ENCODE measurements at regions not wholly inside any gene's neighbourhood (a gene's known extent, or its start where the extent isn't known, plus 50 kb on each side); places are given as distances from the start of the nearest gene placed in this dataset.

DNA sequence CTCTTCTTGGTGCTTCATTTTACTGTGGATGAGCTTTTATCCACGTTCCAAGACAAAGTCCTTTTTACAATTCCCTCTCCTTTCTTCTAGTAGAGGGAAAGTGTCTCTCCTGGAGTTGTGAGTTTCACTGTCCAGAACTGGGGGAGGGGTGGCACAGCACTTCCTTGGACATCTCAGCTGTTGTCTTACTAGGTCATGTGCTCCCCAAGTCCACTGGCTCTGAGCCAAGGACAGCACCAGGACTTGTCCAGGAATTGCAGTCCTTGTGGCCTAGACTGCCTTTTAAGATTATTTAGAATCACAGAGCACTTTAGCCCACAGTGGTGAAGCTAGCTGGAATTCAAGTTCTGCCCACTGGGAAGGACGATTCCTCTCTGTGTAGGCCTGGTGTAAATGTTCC, 700.2 kb upstream of the PTPRD start:
- DNase-seq (ENCODE audit: low spot score): no peak
- H3K79me2 ChIP-seq (ENCODE audit: insufficient read depth, low read depth, low read length): no peaks in the 10 kb centered on the region
- ChIA-PET CTCF (ENCODE audit: unreplicated experiment) (interaction anchor here (1.1 kb wide), 1 partner anchor 10 kb away, joined by 3 read pairs; no protein-coding TSS in a partner anchor), POLR2A (no interaction called here)
- H3K4me2 ChIP-seq (ENCODE audit: low read length): no peak overlapping the region
- H3K9me3 ChIP-seq (ENCODE audit: low read length): no peaks in the 10 kb centered on the region
- no peaks in the 10 kb centered on the region for H4K20me1 ChIP-seq (ENCODE audit: insufficient read depth, low read length)
- no peaks in the 10 kb centered on the region for H3K9me2 ChIP-seq (ENCODE audit: insufficient read depth, low read length)
- no peaks in the 10 kb centered on the region for H3K36me3 ChIP-seq (ENCODE audit: insufficient read depth, low read length)
- BruUV-seq (replicated peaks): no TSS peak
- H2AFZ ChIP-seq (ENCODE audit: low read length): no peak overlapping the region
- TF ChIP-seq, protein P1, sequence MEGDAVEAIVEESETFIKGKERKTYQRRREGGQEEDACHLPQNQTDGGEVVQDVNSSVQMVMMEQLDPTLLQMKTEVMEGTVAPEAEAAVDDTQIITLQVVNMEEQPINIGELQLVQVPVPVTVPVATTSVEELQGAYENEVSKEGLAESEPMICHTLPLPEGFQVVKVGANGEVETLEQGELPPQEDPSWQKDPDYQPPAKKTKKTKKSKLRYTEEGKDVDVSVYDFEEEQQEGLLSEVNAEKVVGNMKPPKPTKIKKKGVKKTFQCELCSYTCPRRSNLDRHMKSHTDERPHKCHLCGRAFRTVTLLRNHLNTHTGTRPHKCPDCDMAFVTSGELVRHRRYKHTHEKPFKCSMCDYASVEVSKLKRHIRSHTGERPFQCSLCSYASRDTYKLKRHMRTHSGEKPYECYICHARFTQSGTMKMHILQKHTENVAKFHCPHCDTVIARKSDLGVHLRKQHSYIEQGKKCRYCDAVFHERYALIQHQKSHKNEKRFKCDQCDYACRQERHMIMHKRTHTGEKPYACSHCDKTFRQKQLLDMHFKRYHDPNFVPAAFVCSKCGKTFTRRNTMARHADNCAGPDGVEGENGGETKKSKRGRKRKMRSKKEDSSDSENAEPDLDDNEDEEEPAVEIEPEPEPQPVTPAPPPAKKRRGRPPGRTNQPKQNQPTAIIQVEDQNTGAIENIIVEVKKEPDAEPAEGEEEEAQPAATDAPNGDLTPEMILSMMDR (conservative IDR thresholded peaks at IDR 0.05; ENCODE audit: low read length): no peak
- no peak for TF ChIP-seq EZH2phosphoT487 (IDR thresholded peaks at IDR 0.05; ENCODE audit: borderline replicate concordance, low read depth, low read length)
- no peaks in the 10 kb centered on the region for H3K4me1 ChIP-seq (ENCODE audit: insufficient read depth, low read length, poor library complexity, severe bottlenecking)
- no peak overlapping the region for H3K4me3 ChIP-seq (ENCODE audit: low read depth, low read length, poor library complexity, severe bottlenecking)
- intact Hi-C loops (cut with micrococcal nuclease; ENCODE audit: unreplicated experiment): no loop called here
- H3K27ac ChIP-seq (ENCODE audit: low read depth, low read length, poor library complexity, severe bottlenecking): no peak overlapping the region

DNA sequence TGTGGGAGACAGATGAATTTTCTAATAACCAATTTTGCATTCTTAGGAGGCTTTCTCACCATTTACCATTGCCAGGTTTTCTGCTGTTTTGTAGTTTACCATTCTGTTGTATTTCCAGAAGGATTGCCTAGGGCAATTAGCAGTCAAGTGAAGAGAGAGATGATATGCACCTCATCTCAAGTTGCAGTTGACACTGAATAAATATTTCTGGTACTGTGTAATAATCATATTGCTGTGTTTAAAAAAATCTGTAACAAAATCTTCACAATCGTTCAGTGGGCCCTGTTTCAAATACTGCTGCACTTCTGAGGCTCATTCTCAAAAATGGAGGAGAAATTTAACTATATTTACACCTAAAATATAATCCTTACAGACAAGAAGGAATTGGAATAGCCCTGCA, 706.1 kb upstream of the PTPRD start:
- intact Hi-C loops (cut with micrococcal nuclease; ENCODE audit: unreplicated experiment): no loop called here
- POLR2A ChIA-PET: no interaction called here
- no peaks in the 10 kb centered on the region for H3K9me2 ChIP-seq (ENCODE audit: insufficient read depth, low read length)
- no peak overlapping the region for H3K4me2 ChIP-seq (ENCODE audit: low read length)
- no peak overlapping the region for H3K27ac ChIP-seq (ENCODE audit: low read depth, low read length, poor library complexity, severe bottlenecking)
- H3K4me1 ChIP-seq (ENCODE audit: insufficient read depth, low read length, poor library complexity, severe bottlenecking): no peaks in the 10 kb centered on the region
- DNase-seq (ENCODE audit: low spot score): no peak
- H2AFZ ChIP-seq (ENCODE audit: low read length): no peak overlapping the region
- H3K79me2 ChIP-seq (ENCODE audit: insufficient read depth, low read depth, low read length): no peaks in the 10 kb centered on the region
- no peak for TF ChIP-seq EZH2phosphoT487 (IDR thresholded peaks at IDR 0.05; ENCODE audit: borderline replicate concordance, low read depth, low read length)
- TF ChIP-seq, protein P1 (conservative IDR thresholded peaks at IDR 0.05; ENCODE audit: low read length): no peak
- no TSS peak for BruUV-seq (replicated peaks)
- H3K36me3 ChIP-seq (ENCODE audit: insufficient read depth, low read length): no peaks in the 10 kb centered on the region
- H3K4me3 ChIP-seq (ENCODE audit: low read depth, low read length, poor library complexity, severe bottlenecking): no peak overlapping the region
- CTCF ChIA-PET (ENCODE audit: unreplicated experiment): no interaction called here
- H3K9me3 ChIP-seq (ENCODE audit: low read length): no peaks in the 10 kb centered on the region
- H4K20me1 ChIP-seq (ENCODE audit: insufficient read depth, low read length): no peaks in the 10 kb centered on the region

DNA sequence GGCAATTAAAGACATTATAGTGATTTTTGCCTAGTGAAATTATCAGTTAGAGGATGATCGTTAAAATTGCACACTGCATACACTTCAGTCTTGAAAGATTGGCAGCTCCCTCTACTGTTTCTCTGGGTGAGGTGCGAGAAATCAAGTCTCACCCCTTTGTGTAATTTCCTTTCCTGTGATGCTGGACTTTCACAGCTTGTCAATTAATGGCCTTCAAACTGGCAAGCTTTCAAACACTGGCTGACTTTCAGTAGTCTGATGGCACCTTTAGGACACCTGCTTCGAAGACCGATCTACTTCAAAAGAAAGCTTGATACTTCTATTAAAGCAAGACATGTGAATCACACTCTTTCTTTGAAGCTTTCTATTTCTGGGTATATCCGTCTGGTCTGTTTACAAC, 706.7 kb upstream of the PTPRD start:
- TF ChIP-seq, protein P1 (conservative IDR thresholded peaks at IDR 0.05; ENCODE audit: low read length): peak; percentile 68
- no peak for TF ChIP-seq EZH2phosphoT487 (IDR thresholded peaks at IDR 0.05; ENCODE audit: borderline replicate concordance, low read depth, low read length)
- no peak overlapping the region for H2AFZ ChIP-seq (ENCODE audit: low read length)
- H3K4me3 ChIP-seq (ENCODE audit: low read depth, low read length, poor library complexity, severe bottlenecking): no peak overlapping the region
- CTCF ChIA-PET (ENCODE audit: unreplicated experiment): no interaction called here
- no peak overlapping the region for H3K4me2 ChIP-seq (ENCODE audit: low read length)
- H3K27ac ChIP-seq (ENCODE audit: low read depth, low read length, poor library complexity, severe bottlenecking): no peak overlapping the region
- BruUV-seq (replicated peaks): no TSS peak
- peak; percentile 4 for DNase-seq (ENCODE audit: low spot score)
- no peaks in the 10 kb centered on the region for H3K9me3 ChIP-seq (ENCODE audit: low read length)
- no peaks in the 10 kb centered on the region for H3K4me1 ChIP-seq (ENCODE audit: insufficient read depth, low read length, poor library complexity, severe bottlenecking)
- intact Hi-C loops (cut with micrococcal nuclease; ENCODE audit: unreplicated experiment): no loop called here
- H3K79me2 ChIP-seq (ENCODE audit: insufficient read depth, low read depth, low read length): no peaks in the 10 kb centered on the region
- POLR2A ChIA-PET: no interaction called here
- no peaks in the 10 kb centered on the region for H3K9me2 ChIP-seq (ENCODE audit: insufficient read depth, low read length)
- no peaks in the 10 kb centered on the region for H3K36me3 ChIP-seq (ENCODE audit: insufficient read depth, low read length)
- H4K20me1 ChIP-seq (ENCODE audit: insufficient read depth, low read length): no peaks in the 10 kb centered on the region

Measured in OCI-LY7 (cell line).